A549 (cell line): ENCODE measurements at regions not wholly inside any gene's neighbourhood (a gene's known extent, or its start where the extent isn't known, plus 50 kb on each side); places are given as distances from the start of the nearest gene placed in this dataset.

Experiments
- ATAC-seq, 2 experiments: fragments of 200-7000 bp in 1 of 2; fragments of >200 bp in 1 of 2; cut with Nextera tagmentation in 1 of 2; cut with Tn5 transposase in 1 of 2; 3 replicates each; pipeline versions ENCODE4 v1.8.0 to v1.9.1; 2018 to 2020; ENCODE audit warnings: mild to moderate bottlenecking in 1 of 2, moderate library complexity in 1 of 2
- CTCF ChIA-PET: fragments of 300-600 bp; sonication (Branson Sonifier 250); formaldehyde crosslinking; extraction: SDS; loops from one replicate; lab custom pipeline; 2021; ENCODE audit warnings: antibody characterized with exemption, inconsistent platforms; lab: Yijun Ruan, JAX
- POLR2A ChIA-PET: fragments of 350-600 bp; formaldehyde crosslinking; extraction: SDS; loops from one replicate; lab custom pipeline; 2021; ENCODE audit warnings: antibody characterized with exemption, inconsistent platforms; lab: Yijun Ruan, JAX
- DNase-seq, 2 experiments: peaks; one replicate each; pipeline versions ENCODE4 v3.0.0 to v3.0.0-alpha.2; 2011 to 2016; ENCODE audit warnings: low read depth in 1 of 2, low spot score in 1 of 2
- FAIRE-seq: peaks from 2 replicates; lab custom pipeline; 2011; peaks lifted over from hg19 to GRCh38; lab: Jason Lieb, UNC
- H3K27ac ChIP-seq, 2 experiments: fragments of >200 bp; sonication (Bioruptor Twin); formaldehyde crosslinking; 3 replicates each; pipeline ENCODE4 v1.5.1; 2016 to 2017
- H3K4me1 ChIP-seq: fragments of >200 bp; sonication (Bioruptor Twin); formaldehyde crosslinking; 3 replicates; pipeline ENCODE4 v1.6.1; 2016
- H3K4me2 ChIP-seq: fragments of >200 bp; sonication (Bioruptor Twin); formaldehyde crosslinking; 3 replicates; pipeline ENCODE4 v1.6.1; 2016
- H3K4me3 ChIP-seq: fragments of >200 bp; sonication (Bioruptor Twin); formaldehyde crosslinking; 3 replicates; pipeline ENCODE4 v1.5.1; 2016
- H3K9me3 ChIP-seq: fragments of >200 bp; sonication (Bioruptor Twin); formaldehyde crosslinking; 3 replicates; pipeline ENCODE4 v1.6.1; 2016
- CBX2 ChIP-seq: fragments of 200-600 bp; sonication (generic); IDR thresholded peaks from 2 replicates; pipeline ENCODE4 v1.6.1; 2016; ENCODE audit warnings: low read depth, mild to moderate bottlenecking, borderline replicate concordance
- CHD2 ChIP-seq: fragments of 150-350 bp; IDR thresholded peaks from 2 replicates; pipeline ENCODE4 v1.6.1; 2014; ENCODE audit warnings: low read length; ENCODE audit not compliant: partially characterized antibody
- EHF ChIP-seq: fragments of 250-450 bp; sonication (Bioruptor Pico); IDR thresholded peaks from 2 replicates; pipeline ENCODE4 v1.5.0; 2020; ENCODE audit warnings: mild to moderate bottlenecking
- FOXS1 ChIP-seq: fragments of 250-450 bp; sonication (Bioruptor Pico); IDR thresholded peaks from 2 replicates; pipeline ENCODE4 v1.5.0; 2020; ENCODE audit warnings: mild to moderate bottlenecking, moderate library complexity
- HOXA7 ChIP-seq: fragments of 250-450 bp; sonication (Bioruptor Pico); IDR thresholded peaks from 2 replicates; pipeline ENCODE4 v1.5.0; 2020; ENCODE audit warnings: mild to moderate bottlenecking, moderate library complexity
- HOXB5 ChIP-seq: fragments of 250-450 bp; sonication (Bioruptor Pico); IDR thresholded peaks from 2 replicates; pipeline ENCODE4 v1.5.0; 2020; ENCODE audit warnings: mild to moderate bottlenecking, moderate library complexity
- JUN ChIP-seq, 2 experiments: fragments of >200 bp; sonication (Bioruptor Twin); formaldehyde crosslinking; IDR thresholded peaks; 2 replicates in 1 of 2; 3 replicates in 1 of 2; pipeline ENCODE4 v1.6.1; 2016 to 2017
- JUNB ChIP-seq: fragments of >200 bp; sonication (Bioruptor Twin); formaldehyde crosslinking; IDR thresholded peaks from 2 replicates; pipeline ENCODE4 v1.6.1; 2016
- MAFK ChIP-seq: fragments of 450-650 bp; IDR thresholded peaks from 2 replicates; pipeline ENCODE4 v1.6.1; 2014; ENCODE audit not compliant: partially characterized antibody
- MYC ChIP-seq: IDR thresholded peaks from 2 replicates; pipeline ENCODE4 v1.6.1; 2012; ENCODE audit warnings: mild to moderate bottlenecking, inconsistent platforms, low read length, improper control_type of control experiment, borderline replicate concordance
- RARB ChIP-seq: fragments of 250-450 bp; sonication (Bioruptor Pico); IDR thresholded peaks from 2 replicates; pipeline ENCODE4 v1.8.0; 2021; ENCODE audit warnings: mild to moderate bottlenecking, moderate library complexity
- RNF2 ChIP-seq: fragments of 200-600 bp; sonication (generic); IDR thresholded peaks from 2 replicates; pipeline ENCODE4 v1.6.1; 2016; ENCODE audit warnings: low read depth, mild to moderate bottlenecking, antibody characterized with exemption, moderate library complexity, borderline replicate concordance
- ZC3H11A ChIP-seq: fragments of 450-650 bp; IDR thresholded peaks from 2 replicates; pipeline ENCODE4 v1.6.1; 2014; ENCODE audit warnings: antibody characterized with exemption, mild to moderate bottlenecking
- ZNF302 ChIP-seq: fragments of 250-450 bp; sonication (Bioruptor Pico); IDR thresholded peaks from 2 replicates; pipeline ENCODE4 v1.9.0; 2021; ENCODE audit warnings: inconsistent platforms, mild to moderate bottlenecking, moderate library complexity
- WGBS: methylation state at CpG from one replicate; pipeline ENCODE4 v1.1.6; 2017; ENCODE audit errors: missing lambda C conversion rate; 5-methylcytosine and 5-hydroxymethylcytosine counted together
- TF ChIP-seq, protein P1 (sequence below): fragments of 150-350 bp; IDR thresholded peaks from 2 replicates; pipeline ENCODE4 v1.6.1; 2014; ENCODE audit warnings: low read depth, mild to moderate bottlenecking, low read length
- TF ChIP-seq, protein P2 (sequence below): fragments of 450-650 bp; IDR thresholded peaks from 2 replicates; pipeline ENCODE4 v1.6.1; 2014; ENCODE audit warnings: antibody characterized with exemption
- TF ChIP-seq, protein P3 (sequence below): fragments of >200 bp; sonication (Bioruptor Twin); formaldehyde crosslinking; IDR thresholded peaks from 3 replicates; pipeline ENCODE4 v1.5.1; 2016

DNA sequence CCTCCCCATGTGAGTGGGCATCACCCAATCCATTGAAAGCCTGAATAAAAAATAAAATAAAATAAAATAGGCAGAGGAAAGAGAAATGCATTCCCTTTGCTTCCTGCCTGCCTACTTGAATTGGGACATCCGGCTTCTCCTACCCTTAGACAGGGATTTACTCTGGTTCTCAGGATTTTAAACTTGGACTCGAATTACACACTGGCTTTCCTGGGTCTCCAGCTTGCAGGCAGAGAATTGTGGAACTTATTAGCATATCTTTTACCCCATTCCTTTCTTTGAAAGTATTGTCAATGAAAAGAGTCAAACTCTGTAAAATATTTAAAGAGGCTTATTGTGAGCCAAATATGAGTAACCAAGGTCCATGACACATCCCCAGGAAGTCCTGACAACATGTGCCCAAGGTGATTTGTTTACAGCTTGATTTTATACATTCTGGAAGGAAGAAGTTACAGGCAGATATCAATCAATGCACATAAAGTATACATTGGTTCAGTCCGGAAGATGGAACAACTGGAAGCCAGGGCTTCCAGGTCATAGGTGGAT is 78.4 kb upstream of the CCDC90B start:
- H3K4me3 ChIP-seq, result no peak overlapping the region
- no peak overlapping the region for H3K4me2 ChIP-seq
- CTCF ChIA-PET, result interaction anchor here (0.6 to 1.1 kb wide), 2 partner anchors 73 to 360 kb away, joined by 3 read pairs; no protein-coding TSS in a partner anchor
- H3K27ac ChIP-seq, result no peak overlapping the region
- no peak for DNase-seq
- no peaks in the 10 kb centered on the region for H3K4me1 ChIP-seq
- TF ChIP-seq, protein P1, sequence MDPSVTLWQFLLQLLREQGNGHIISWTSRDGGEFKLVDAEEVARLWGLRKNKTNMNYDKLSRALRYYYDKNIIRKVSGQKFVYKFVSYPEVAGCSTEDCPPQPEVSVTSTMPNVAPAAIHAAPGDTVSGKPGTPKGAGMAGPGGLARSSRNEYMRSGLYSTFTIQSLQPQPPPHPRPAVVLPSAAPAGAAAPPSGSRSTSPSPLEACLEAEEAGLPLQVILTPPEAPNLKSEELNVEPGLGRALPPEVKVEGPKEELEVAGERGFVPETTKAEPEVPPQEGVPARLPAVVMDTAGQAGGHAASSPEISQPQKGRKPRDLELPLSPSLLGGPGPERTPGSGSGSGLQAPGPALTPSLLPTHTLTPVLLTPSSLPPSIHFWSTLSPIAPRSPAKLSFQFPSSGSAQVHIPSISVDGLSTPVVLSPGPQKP, result no peak
- no peak for TF ChIP-seq FOXS1
- no peak for TF ChIP-seq CHD2
- ATAC-seq, result no peak
- WGBS, result 33% methylated on average over 3 of the region's 3 CpGs
- peaks cover 4% of the 10 kb centered on the region; the same call in 1 of the 3 replicates for H3K9me3 ChIP-seq
- POLR2A ChIA-PET, result no interaction called here
- no peak for FAIRE-seq

DNA sequence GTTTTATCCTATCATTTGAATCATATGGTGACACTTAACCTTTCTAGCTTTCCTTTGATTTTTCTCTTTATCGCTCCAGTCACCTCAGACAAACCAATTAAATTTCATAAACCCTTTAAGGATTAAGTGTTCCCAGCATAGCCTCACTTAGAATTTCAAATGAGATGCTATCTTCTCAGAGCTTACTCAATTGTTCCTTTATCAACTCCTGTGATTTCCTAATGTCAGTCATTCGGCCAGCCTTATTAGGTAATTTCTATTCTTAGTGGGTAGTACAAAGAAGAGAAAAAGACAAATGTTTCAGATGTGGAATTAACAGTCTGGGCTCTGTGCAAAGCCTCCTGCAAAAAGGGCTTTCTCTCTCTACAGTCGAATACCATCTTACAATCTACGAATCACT is 77.1 kb upstream of the CCDC90B start:
- ATAC-seq, result no peak
- no peak for TF ChIP-seq HOXA7 (CRISPR knock-in tag)
- TF ChIP-seq EHF (CRISPR knock-in tag), result no peak
- no peak for TF ChIP-seq JUN (IDR thresholded peaks at IDR 0.05)
- no peak for TF ChIP-seq RNF2
- no peak for TF ChIP-seq ZNF302
- TF ChIP-seq MAFK, result no peak
- no peak for TF ChIP-seq ZC3H11A
- TF ChIP-seq, all 56 proteins: peak for 0
- no peaks in the 10 kb centered on the region for H3K4me1 ChIP-seq
- FAIRE-seq (no peak), DNase-seq (no peak)
- no peak overlapping the region for H3K27ac ChIP-seq
- 11% methylated on average over 4 of the region's 4 CpGs for WGBS
- H3K4me3 ChIP-seq, result no peak overlapping the region
- ChIA-PET POLR2A (no interaction called here), CTCF (no interaction called here)
- H3K4me2 ChIP-seq, result no peak overlapping the region
- H3K9me3 ChIP-seq, result peaks cover 2% of the 10 kb centered on the region; the same call in 1 of the 3 replicates

DNA sequence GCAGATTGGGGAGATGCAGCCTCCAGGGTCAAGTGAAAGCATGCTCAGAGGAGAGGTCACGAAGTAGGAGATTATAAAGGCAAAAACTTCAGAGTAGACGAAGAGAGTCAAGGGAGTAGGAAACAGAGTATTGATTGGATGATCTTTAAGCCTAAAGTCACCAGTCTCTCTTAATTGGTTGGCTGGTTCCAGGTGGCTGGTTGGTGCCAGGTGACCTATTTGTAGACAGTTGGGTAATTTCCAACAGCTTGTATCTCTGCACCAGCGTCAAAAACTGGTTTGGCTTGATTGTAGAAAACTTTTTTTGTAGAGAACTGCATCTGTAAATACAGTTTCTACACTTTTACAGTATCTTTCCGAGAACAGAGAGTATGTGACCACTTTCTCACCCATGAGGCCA is 75.7 kb upstream of the CCDC90B start:
- ChIA-PET CTCF (no interaction called here), POLR2A (no interaction called here)
- TF ChIP-seq HOXB5 (CRISPR knock-in tag), result no peak
- TF ChIP-seq, protein P2, sequence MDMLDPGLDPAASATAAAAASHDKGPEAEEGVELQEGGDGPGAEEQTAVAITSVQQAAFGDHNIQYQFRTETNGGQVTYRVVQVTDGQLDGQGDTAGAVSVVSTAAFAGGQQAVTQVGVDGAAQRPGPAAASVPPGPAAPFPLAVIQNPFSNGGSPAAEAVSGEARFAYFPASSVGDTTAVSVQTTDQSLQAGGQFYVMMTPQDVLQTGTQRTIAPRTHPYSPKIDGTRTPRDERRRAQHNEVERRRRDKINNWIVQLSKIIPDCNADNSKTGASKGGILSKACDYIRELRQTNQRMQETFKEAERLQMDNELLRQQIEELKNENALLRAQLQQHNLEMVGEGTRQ, result no peak
- Histone ChIP-seq H3K27ac (no peak overlapping the region), H3K9me3 (0 out of 3 replicates have a peak, but pooled peaks cover 2% of the 10 kb centered on the region), H3K4me3 (no peak overlapping the region), H3K4me1 (no peaks in the 10 kb centered on the region), H3K4me2 (no peak overlapping the region)
- DNase-seq, result no peak
- 15% methylated on average over 4 of the region's 4 CpGs for WGBS
- FAIRE-seq, result no peak
- ATAC-seq, result no peak

DNA sequence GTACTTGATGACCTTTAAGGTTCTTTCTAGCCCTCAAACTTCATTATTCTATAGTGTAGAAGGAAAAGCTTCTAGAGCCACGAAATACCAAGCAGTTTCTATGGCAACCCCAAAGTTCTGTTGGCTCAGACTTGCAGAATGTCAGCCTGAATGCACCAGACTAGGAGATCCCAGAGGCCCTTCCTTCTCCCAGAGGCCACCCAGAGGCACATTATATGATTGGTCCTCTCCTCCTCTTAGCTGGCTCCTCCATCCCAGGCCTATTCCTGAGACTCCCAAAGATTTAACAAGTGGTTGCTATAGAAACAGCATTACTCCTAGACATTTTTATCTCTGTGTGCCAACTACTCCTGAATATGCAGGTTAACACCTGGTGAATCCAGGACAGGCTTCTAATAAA is 69.2 kb upstream of the CCDC90B start:
- no peak overlapping the region for H3K4me3 ChIP-seq
- FAIRE-seq (no peak), DNase-seq (no peak), ATAC-seq (no peak)
- H3K27ac ChIP-seq, result no peak overlapping the region
- WGBS, result 0% methylated on average over 1 of the region's 1 CpG
- H3K9me3 ChIP-seq, result 0 out of 3 replicates have a peak, but pooled peaks cover 2% of the 10 kb centered on the region
- ChIA-PET POLR2A (no interaction called here), CTCF (interaction anchor here (1.4 kb wide), 1 partner anchor 63 kb away, joined by 3 read pairs; no protein-coding TSS in a partner anchor)
- H3K4me2 ChIP-seq, result no peak overlapping the region
- H3K4me1 ChIP-seq, result no peaks in the 10 kb centered on the region
- TF ChIP-seq CBX2, result no peak
- TF ChIP-seq MYC, result no peak
- TF ChIP-seq JUNB, result no peak
- TF ChIP-seq, protein P3, sequence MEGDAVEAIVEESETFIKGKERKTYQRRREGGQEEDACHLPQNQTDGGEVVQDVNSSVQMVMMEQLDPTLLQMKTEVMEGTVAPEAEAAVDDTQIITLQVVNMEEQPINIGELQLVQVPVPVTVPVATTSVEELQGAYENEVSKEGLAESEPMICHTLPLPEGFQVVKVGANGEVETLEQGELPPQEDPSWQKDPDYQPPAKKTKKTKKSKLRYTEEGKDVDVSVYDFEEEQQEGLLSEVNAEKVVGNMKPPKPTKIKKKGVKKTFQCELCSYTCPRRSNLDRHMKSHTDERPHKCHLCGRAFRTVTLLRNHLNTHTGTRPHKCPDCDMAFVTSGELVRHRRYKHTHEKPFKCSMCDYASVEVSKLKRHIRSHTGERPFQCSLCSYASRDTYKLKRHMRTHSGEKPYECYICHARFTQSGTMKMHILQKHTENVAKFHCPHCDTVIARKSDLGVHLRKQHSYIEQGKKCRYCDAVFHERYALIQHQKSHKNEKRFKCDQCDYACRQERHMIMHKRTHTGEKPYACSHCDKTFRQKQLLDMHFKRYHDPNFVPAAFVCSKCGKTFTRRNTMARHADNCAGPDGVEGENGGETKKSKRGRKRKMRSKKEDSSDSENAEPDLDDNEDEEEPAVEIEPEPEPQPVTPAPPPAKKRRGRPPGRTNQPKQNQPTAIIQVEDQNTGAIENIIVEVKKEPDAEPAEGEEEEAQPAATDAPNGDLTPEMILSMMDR, result no peak
- no peak for TF ChIP-seq FOXS1
- no peak for TF ChIP-seq RARB
